ENCODE measurements at regions not wholly inside any gene's neighbourhood (a gene's known extent, or its start where the extent isn't known, plus 50 kb on each side); places are given as distances from the start of the nearest gene placed in this dataset.

DNA sequence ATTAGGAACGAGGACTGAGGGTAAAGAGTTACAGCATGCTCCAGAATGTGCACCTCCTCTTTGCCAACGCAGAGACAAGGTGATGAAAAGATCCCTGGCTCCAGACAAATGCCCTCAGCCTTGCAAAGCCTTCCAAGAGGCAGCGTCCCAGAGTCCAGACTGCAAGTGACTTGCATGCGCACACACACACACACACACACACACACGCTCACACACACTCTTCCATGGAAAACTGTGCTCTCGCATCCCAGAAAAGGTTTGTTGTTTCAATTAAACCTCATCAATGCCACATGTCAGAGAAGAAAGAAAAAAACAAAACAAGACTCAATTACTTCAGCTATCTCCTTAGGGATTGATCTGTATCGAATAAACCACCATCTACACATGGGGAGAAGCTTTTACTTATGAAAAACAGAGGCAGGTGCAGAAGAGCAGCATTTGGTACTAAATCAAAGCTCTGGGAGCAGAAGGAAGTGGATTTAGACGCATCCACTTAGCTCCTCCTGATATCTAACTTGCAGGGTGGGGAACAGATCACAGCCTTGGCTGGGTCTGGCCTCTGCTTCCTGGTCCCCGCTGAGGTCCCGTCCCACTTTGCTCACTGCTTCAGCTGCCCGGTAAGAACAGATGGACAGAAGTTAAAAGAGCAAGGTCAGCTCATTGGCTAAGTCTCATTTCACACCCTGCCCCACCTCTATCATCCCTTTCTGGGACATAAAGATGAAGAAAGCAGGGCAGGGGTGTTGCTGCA is 249.8 kb upstream of the BLID start:
- H3K4me3 ChIP-seq: peak overlapping the region; percentile 26 to 49 (median 33)
- in situ Hi-C loops (cut with MboI; ENCODE audit: low pct_unique_long_range_greater_than_20kb in 2 of 9, low sequenced_read_pairs in 9 of 9, unreplicated experiment in 9 of 9): no loop called here
- H3K27ac ChIP-seq: peak overlapping the region; percentile 69 to 90
- H3K4me1 ChIP-seq (replicated peaks in 1 of 2): peaks cover 30 to 34% of the 10 kb centered on the region in 2 donors
- peak; percentile 26 to 69 (median 59) for ATAC-seq (replicated peaks in 6 of 8)
- WGBS, 10 experiments: 0 to 42% (median 14%) methylated on average over 2 to 8 of the region's 11 CpGs; no CpG with 5 or more reads in 1 of the 10 experiments

DNA sequence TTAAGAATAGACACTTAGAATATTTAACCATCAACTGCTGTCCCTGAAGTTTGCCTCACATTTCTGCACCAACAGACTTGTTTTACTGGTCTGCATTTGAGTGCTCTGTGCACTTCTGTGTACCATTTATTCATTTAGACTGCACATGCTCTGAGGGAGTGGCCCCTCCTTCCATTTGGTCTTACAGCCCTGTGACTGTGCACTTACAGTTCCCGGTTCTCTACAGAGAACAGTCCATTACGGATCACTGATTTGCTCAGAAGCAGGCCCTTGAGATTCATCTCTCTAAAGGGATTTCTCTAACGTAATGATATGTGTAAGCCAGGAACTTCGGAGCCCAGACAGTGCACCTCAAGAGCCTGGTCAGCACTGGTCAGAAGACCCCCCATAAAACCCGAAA is 247.3 kb upstream of the BLID start:
- Histone ChIP-seq H3K4me3 (peak overlapping the region in 1 of 5 donors; percentile 13), H3K4me1 (replicated peaks in 1 of 2) (peaks cover 43 to 50% of the 10 kb centered on the region in 2 donors), H3K27ac (peak overlapping the region in 1 of 2 donors; percentile 59)
- 14 to 73% (median 66%) methylated on average over 1 to 5 of the region's 5 CpGs; no CpG with 5 or more reads in 1 of the 10 experiments for WGBS, 10 experiments
- in situ Hi-C loops (cut with MboI; ENCODE audit: low pct_unique_long_range_greater_than_20kb in 2 of 9, low sequenced_read_pairs in 9 of 9, unreplicated experiment in 9 of 9): no loop called here
- ATAC-seq (replicated peaks in 6 of 8): peak in 7 of 8 experiments; percentile 17 to 51 (median 39)

GRCh38 chr11:122362381-122362780 is 246.4 kb upstream of the BLID start:
- H3K4me1 ChIP-seq (replicated peaks in 1 of 2): peaks cover 48 to 55% of the 10 kb centered on the region in 2 donors
- WGBS, 10 experiments: 40 to 100% (median 100%) methylated on average over 1 to 2 of the region's 2 CpGs; no CpG with 5 or more reads in 5 of the 10 experiments
- H3K27ac ChIP-seq: no peak overlapping the region
- no peak overlapping the region for H3K4me3 ChIP-seq
- in situ Hi-C loops (cut with MboI; ENCODE audit: low pct_unique_long_range_greater_than_20kb in 2 of 9, low sequenced_read_pairs in 9 of 9, unreplicated experiment in 9 of 9): no loop called here
- ATAC-seq (replicated peaks in 6 of 8): peak in 2 of 8 experiments; percentile 58 to 63

DNA sequence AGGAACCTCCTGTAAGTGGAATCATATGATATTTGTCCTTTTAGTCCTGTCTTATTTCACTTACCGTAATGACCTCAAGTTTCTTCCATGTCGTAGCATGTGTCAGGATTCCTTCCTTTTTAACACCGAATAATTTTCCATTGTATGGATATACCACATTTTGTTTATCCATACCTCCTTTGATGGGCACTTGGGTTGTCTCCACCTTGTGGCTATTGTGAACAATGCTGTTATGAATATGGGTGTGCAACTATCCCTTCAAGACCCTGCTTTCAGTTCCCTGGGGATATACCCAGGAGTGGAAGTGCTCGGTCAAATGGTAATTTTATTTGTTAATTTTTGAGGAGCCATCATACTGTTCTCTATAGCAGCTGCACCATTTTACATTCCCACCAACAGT is 244.9 kb upstream of the BLID start:
- no peak overlapping the region for H3K4me3 ChIP-seq
- no peak overlapping the region for H3K27ac ChIP-seq
- ATAC-seq (replicated peaks in 6 of 8): no peak
- in situ Hi-C loops (cut with MboI; ENCODE audit: low pct_unique_long_range_greater_than_20kb in 2 of 9, low sequenced_read_pairs in 9 of 9, unreplicated experiment in 9 of 9): no loop called here
- peaks cover 41 to 60% of the 10 kb centered on the region in 2 donors for H3K4me1 ChIP-seq (replicated peaks in 1 of 2)
- 87 to 100% (median 100%) methylated on average over 2 to 4 of the region's 4 CpGs for WGBS, 10 experiments

DNA sequence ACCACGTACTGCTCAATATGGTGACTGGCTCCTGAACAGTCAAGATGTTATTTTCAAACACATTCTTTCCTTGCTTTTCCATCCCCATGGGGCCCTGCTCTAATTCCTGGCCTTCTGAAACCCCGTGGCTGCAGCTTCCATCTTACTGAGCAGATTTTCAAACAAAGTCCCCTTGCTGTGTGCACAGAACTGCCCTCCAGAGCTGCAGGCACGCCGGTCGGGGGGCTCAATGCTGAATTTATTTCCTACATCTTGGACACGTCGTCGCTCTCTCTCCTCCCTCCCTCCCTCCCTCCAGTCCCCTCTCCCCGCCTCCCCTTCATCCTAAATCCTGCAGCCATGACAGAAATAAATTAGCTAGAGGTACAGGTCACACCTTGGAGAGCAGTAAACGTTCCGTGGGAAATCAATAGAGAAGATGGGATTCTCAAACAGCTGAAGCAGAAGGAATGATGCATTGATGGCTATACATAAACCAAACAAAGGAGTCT is 243.1 kb upstream of the BLID start:
- H3K4me3 ChIP-seq: peak overlapping the region; percentile 11 to 31 (median 19)
- WGBS, 10 experiments: 0 to 20% (median 7%) methylated on average over 1 to 4 of the region's 11 CpGs; no CpG with 5 or more reads in 4 of the 10 experiments
- in situ Hi-C loops (cut with MboI; ENCODE audit: low pct_unique_long_range_greater_than_20kb in 2 of 9, low sequenced_read_pairs in 9 of 9, unreplicated experiment in 9 of 9): no loop called here
- peaks cover 24 to 53% of the 10 kb centered on the region in 2 donors for H3K4me1 ChIP-seq (replicated peaks in 1 of 2)
- ATAC-seq (replicated peaks in 6 of 8): peak in 5 of 8 experiments; percentile 67 to 79 (median 77)
- H3K27ac ChIP-seq: peak overlapping the region; percentile 88 to 93

- 20 to 100% (median 65%) methylated on average over 1 to 2 of the region's 2 CpGs; no CpG with 5 or more reads in 4 of the 10 experiments for WGBS, 10 experiments
- Histone ChIP-seq H3K4me1 (replicated peaks in 1 of 2) (peaks cover 27 to 53% of the 10 kb centered on the region in 2 donors), H3K4me3 (peak overlapping the region in 1 of 5 donors; percentile 31), H3K27ac (peak overlapping the region; percentile 88 to 93)
- peak in 5 of 8 experiments; percentile 35 to 63 (median 56) for ATAC-seq (replicated peaks in 6 of 8)
- in situ Hi-C loops (cut with MboI; ENCODE audit: low pct_unique_long_range_greater_than_20kb in 2 of 9, low sequenced_read_pairs in 9 of 9, unreplicated experiment in 9 of 9): no loop called here
These were observed 242.3 kb upstream of the BLID start for GRCh38 chr11:122358292-122358691.

- ATAC-seq (replicated peaks in 6 of 8): no peak
- peaks cover 27 to 52% of the 10 kb centered on the region in 2 donors for H3K4me1 ChIP-seq (replicated peaks in 1 of 2)
- WGBS, 10 experiments: 83 to 100% (median 98%) methylated on average over 1 to 2 of the region's 2 CpGs; no CpG with 5 or more reads in 2 of the 10 experiments
- no peak overlapping the region for H3K4me3 ChIP-seq
- in situ Hi-C loops (cut with MboI; ENCODE audit: low pct_unique_long_range_greater_than_20kb in 2 of 9, low sequenced_read_pairs in 9 of 9, unreplicated experiment in 9 of 9): no loop called here
- H3K27ac ChIP-seq: no peak overlapping the region
These were observed 240.0 kb upstream of the BLID start for GRCh38 chr11:122355968-122356367.

GRCh38 chr11:122354025-122354697 is 238.1 kb upstream of the BLID start:
- in situ Hi-C loops (cut with MboI; ENCODE audit: low pct_unique_long_range_greater_than_20kb in 2 of 9, low sequenced_read_pairs in 9 of 9, unreplicated experiment in 9 of 9): no loop called here
- ATAC-seq (replicated peaks in 6 of 8): peak in 5 of 8 experiments; percentile 14 to 69 (median 49)
- Histone ChIP-seq H3K4me1 (replicated peaks in 1 of 2) (peaks cover 22 to 41% of the 10 kb centered on the region in 2 donors), H3K4me3 (peak overlapping the region in 1 of 5 donors; percentile 4), H3K27ac (peak overlapping the region in 1 of 2 donors; percentile 17)
- 4 to 95% (median 65%) methylated on average over 2 to 3 of the region's 3 CpGs; no CpG with 5 or more reads in 2 of the 10 experiments for WGBS, 10 experiments

DNA sequence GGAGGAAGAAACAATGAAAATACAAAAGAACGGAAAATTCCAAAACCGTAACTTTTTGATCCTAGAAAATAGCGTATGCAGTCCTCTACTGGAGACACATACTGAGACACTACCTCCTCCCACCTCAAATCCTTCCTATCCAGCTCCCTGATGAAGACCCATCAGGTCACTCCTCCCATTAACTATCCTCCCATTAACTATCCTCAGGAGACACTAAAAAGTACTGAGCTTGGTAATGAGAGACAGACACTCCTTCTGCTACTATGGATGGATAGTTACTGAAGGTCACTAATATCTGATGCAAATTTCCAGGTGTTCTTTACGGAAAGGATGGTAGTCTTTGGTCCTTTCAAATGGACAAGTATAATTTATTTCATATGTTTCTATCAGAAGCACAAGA is 237.5 kb upstream of the BLID start:
- in situ Hi-C loops (cut with MboI; ENCODE audit: low pct_unique_long_range_greater_than_20kb in 2 of 9, low sequenced_read_pairs in 9 of 9, unreplicated experiment in 9 of 9): no loop called here
- 50 to 100% (median 87%) methylated on average over 1 to 4 of the region's 4 CpGs; no CpG with 5 or more reads in 2 of the 10 experiments for WGBS, 10 experiments

GRCh38 chr11:122348659-122349409 is 232.8 kb upstream of the BLID start:
- 80 to 100% (median 93%) methylated on average over 1 to 9 of the region's 9 CpGs; no CpG with 5 or more reads in 2 of the 10 experiments for WGBS, 10 experiments
- in situ Hi-C loops (cut with MboI; ENCODE audit: low pct_unique_long_range_greater_than_20kb in 2 of 9, low sequenced_read_pairs in 9 of 9, unreplicated experiment in 9 of 9): no loop called here
- Histone ChIP-seq H3K4me1 (replicated peaks in 1 of 2) (peaks cover 11 to 21% of the 10 kb centered on the region in 2 donors), H3K4me3 (no peak overlapping the region), H3K27ac (no peak overlapping the region)
- ATAC-seq (replicated peaks in 6 of 8): no peak

More for the DNA sequence above, 237.5 kb upstream of the BLID start:
- ATAC-seq (replicated peaks in 6 of 8): peak in 4 of 8 experiments; percentile 24 to 38 (median 30)
- peaks cover 16 to 36% of the 10 kb centered on the region in 2 donors for H3K4me1 ChIP-seq (replicated peaks in 1 of 2)
- H3K27ac ChIP-seq: peak overlapping the region in 1 of 2 donors; percentile 17
- peak overlapping the region in 1 of 5 donors; percentile 4 for H3K4me3 ChIP-seq

DNA sequence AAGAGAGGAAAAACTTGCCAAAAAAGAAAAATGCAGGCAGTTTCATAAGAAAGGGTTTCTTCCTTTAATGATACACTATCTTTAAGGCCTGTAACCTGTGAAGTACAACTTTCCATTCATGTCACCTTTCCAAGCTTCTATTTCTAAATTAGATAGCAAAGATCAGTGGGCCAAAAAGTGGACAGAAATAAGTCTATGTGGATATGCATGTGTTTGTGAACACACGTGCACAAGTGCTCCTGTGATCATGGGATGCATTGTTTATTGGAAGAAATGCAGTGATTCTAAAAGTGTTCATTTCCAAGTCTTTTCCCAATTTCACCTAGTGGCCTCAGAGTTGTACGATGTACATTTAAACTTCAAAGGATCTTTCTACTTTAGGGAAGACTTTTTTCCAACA is 230.0 kb upstream of the BLID start:
- ATAC-seq (replicated peaks in 6 of 8): no peak
- in situ Hi-C loops (cut with MboI; ENCODE audit: low pct_unique_long_range_greater_than_20kb in 2 of 9, low sequenced_read_pairs in 9 of 9, unreplicated experiment in 9 of 9): no loop called here
- 60 to 100% (median 91%) methylated on average over 1 to 2 of the region's 2 CpGs; no CpG with 5 or more reads in 1 of the 10 experiments for WGBS, 10 experiments
- Histone ChIP-seq H3K4me3 (no peak overlapping the region), H3K27ac (no peak overlapping the region), H3K4me1 (replicated peaks in 1 of 2) (peaks cover 27 to 35% of the 10 kb centered on the region in 2 donors)

- no peak overlapping the region for H3K27ac ChIP-seq
- WGBS, 10 experiments: 58 to 100% (median 98%) methylated on average over 2 to 7 of the region's 7 CpGs
- H3K4me3 ChIP-seq: no peak overlapping the region
- in situ Hi-C loops (cut with MboI; ENCODE audit: low pct_unique_long_range_greater_than_20kb in 2 of 9, low sequenced_read_pairs in 9 of 9, unreplicated experiment in 9 of 9): no loop called here
- H3K4me1 ChIP-seq (replicated peaks in 1 of 2): peaks cover 30 to 40% of the 10 kb centered on the region in 2 donors
- no peak for ATAC-seq (replicated peaks in 6 of 8)
These were observed 229.6 kb upstream of the BLID start for GRCh38 chr11:122345586-122345985.
